Keratinocyte (primary cell): ENCODE measurements at regions not wholly inside any gene's neighbourhood (a gene's known extent, or its start where the extent isn't known, plus 50 kb on each side); places are given as distances from the start of the nearest gene placed in this dataset.
A peak's percentile ranks its signal among the peaks of the same experiment; 100 is the strongest.

Experiments
- DNase-seq: peaks from one replicate; pipeline ENCODE4 v3.0.0-alpha.2; 2011; ENCODE audit warnings: low read depth, missing footprints, low spot score
- FAIRE-seq: peaks from 2 replicates; lab custom pipeline; 2011; peaks lifted over from hg19 to GRCh38; lab: Jason Lieb, UNC
- H2AFZ ChIP-seq: 2 replicates; pipeline ENCODE4 v1.6.0; 2012; ENCODE audit warnings: low read length, control low read depth, inconsistent platforms; ENCODE audit not compliant: control insufficient read depth
- H3K27ac ChIP-seq: 2 replicates; pipeline ENCODE4 v1.5.1; 2011; ENCODE audit warnings: low read length; ENCODE audit not compliant: control insufficient read depth, insufficient read depth
- H3K27me3 ChIP-seq: 3 replicates; pipeline ENCODE4 v1.6.0; 2011; ENCODE audit warnings: low read length; ENCODE audit not compliant: control insufficient read depth, insufficient read depth; ENCODE audit errors: extremely low read depth
- H3K36me3 ChIP-seq, 2 experiments: 2 replicates in 1 of 2; 3 replicates in 1 of 2; pipeline ENCODE4 v1.5.1; 2011; ENCODE audit warnings: low read length in 2 of 2, mild to moderate bottlenecking in 1 of 2; ENCODE audit not compliant: control insufficient read depth in 2 of 2, insufficient read depth in 2 of 2; ENCODE audit errors: extremely low read depth in 1 of 2
- H3K4me1 ChIP-seq: 3 replicates; pipeline ENCODE4 v1.5.1; 2011; ENCODE audit warnings: low read length; ENCODE audit not compliant: control insufficient read depth, insufficient read depth; ENCODE audit errors: extremely low read depth
- H3K4me2 ChIP-seq: 3 replicates; pipeline ENCODE4 v1.6.0; 2011; ENCODE audit warnings: low read depth, low read length; ENCODE audit not compliant: control insufficient read depth, insufficient read depth; ENCODE audit errors: extremely low read depth
- H3K4me3 ChIP-seq, 3 experiments: fragments of 200-600 bp in 1 of 3; sonication (generic) in 1 of 3; 2 replicates in 2 of 3; 3 replicates in 1 of 3; pipeline ENCODE4 v1.5.1; 2011 to 2016; ENCODE audit warnings: low read length in 3 of 3, mild to moderate bottlenecking in 3 of 3, control low read depth in 2 of 3, inconsistent platforms in 1 of 3, low read depth in 1 of 3, mixed read lengths in 1 of 3, mixed run types in 1 of 3, moderate library complexity in 1 of 3; ENCODE audit not compliant: control insufficient read depth in 2 of 3, insufficient read depth in 2 of 3; ENCODE audit errors: extremely low read depth in 1 of 3
- H3K79me2 ChIP-seq: 2 replicates; pipeline ENCODE4 v1.6.0; 2012; ENCODE audit warnings: low read length; ENCODE audit not compliant: control insufficient read depth, insufficient read depth
- H3K9ac ChIP-seq: 3 replicates; pipeline ENCODE4 v1.6.0; 2011; ENCODE audit warnings: low read length; ENCODE audit not compliant: control insufficient read depth, insufficient read depth; ENCODE audit errors: extremely low read depth
- H3K9me1 ChIP-seq: 3 replicates; pipeline ENCODE4 v1.6.0; 2011; ENCODE audit warnings: low read length; ENCODE audit not compliant: control insufficient read depth, insufficient read depth; ENCODE audit errors: extremely low read depth
- H3K9me3 ChIP-seq: 2 replicates; pipeline ENCODE4 v1.5.1; 2012; ENCODE audit warnings: low read depth, low read length; ENCODE audit not compliant: control insufficient read depth
- H4K20me1 ChIP-seq: 3 replicates; pipeline ENCODE4 v1.6.0; 2011; ENCODE audit warnings: low read length; ENCODE audit not compliant: control insufficient read depth, insufficient read depth; ENCODE audit errors: extremely low read depth
- CTCF ChIP-seq, 3 experiments: IDR thresholded peaks in 1 of 3; conservative IDR thresholded peaks in 1 of 3; optimal IDR thresholded peaks in 1 of 3; 2 replicates in 2 of 3; 3 replicates in 1 of 3; pipeline versions ENCODE3 to v1.5.1; 2011; ENCODE audit warnings: low read length in 3 of 3, mild to moderate bottlenecking in 3 of 3, moderate library complexity in 2 of 3, control low read depth in 1 of 3, inconsistent platforms in 1 of 3; ENCODE audit not compliant: insufficient read depth in 2 of 3; ENCODE audit errors: extremely low read depth in 1 of 3
- EZH2 ChIP-seq: IDR thresholded peaks from one replicate; pipeline ENCODE4 v1.6.1; 2012; ENCODE audit warnings: inconsistent platforms, mild to moderate bottlenecking, low read length, moderate library complexity
- dilution Hi-C: fragments of 300-500 bp; cut with MboI; formaldehyde crosslinking; loops from one replicate; pipeline ENCODE4 v1.7.0; 2020; ENCODE audit warnings: low sequenced_read_pairs; ENCODE audit not compliant: extremely low pct_ligation_motif_present

GRCh38 chr12:90238663-90239271 lies 530.1 kb upstream of the ATP2B1 start:
- no peak for TF ChIP-seq EZH2
- Histone ChIP-seq H3K79me2 (no peaks in the 10 kb centered on the region), H3K4me3 (no peak overlapping the region), H3K27me3 (no peaks in the 10 kb centered on the region), H3K27ac (no peak overlapping the region), H3K4me1 (peaks cover 18% of the 10 kb centered on the region), H3K9ac (no peak overlapping the region), H2AFZ (no peak overlapping the region), H3K4me2 (no peak overlapping the region), H3K9me3 (no peaks in the 10 kb centered on the region), H3K36me3 (no peaks in the 10 kb centered on the region), H3K9me1 (no peaks in the 10 kb centered on the region), H4K20me1 (no peaks in the 10 kb centered on the region)
- FAIRE-seq (no peak), DNase-seq (no peak)
- dilution Hi-C loops, result no loop called here

- Histone ChIP-seq H3K9ac (no peak overlapping the region), H3K79me2 (no peaks in the 10 kb centered on the region), H3K36me3 (no peaks in the 10 kb centered on the region), H3K4me2 (no peak overlapping the region), H3K9me3 (no peaks in the 10 kb centered on the region), H3K4me1 (peaks cover 18% of the 10 kb centered on the region), H3K4me3 (no peak overlapping the region), H3K27me3 (no peaks in the 10 kb centered on the region), H2AFZ (peak overlapping the region; percentile 1), H3K9me1 (no peaks in the 10 kb centered on the region), H4K20me1 (no peaks in the 10 kb centered on the region), H3K27ac (no peak overlapping the region)
- FAIRE-seq, result peak; percentile 60
- dilution Hi-C loops, result no loop called here
- no peak for TF ChIP-seq CTCF (optimal IDR thresholded peaks at IDR 0.05 in 1 of 3, IDR thresholded peaks at IDR 0.05 in 1 of 3, conservative IDR thresholded peaks at IDR 0.05 in 1 of 3; ENCODE audit: extremely low read depth in 1 of 3, insufficient read depth in 2 of 3, low read length in 3 of 3)
- no peak for TF ChIP-seq EZH2
- DNase-seq, result no peak
These were observed 529.2 kb upstream of the ATP2B1 start for GRCh38 chr12:90237841-90238240.

GRCh38 chr12:90235642-90236041 lies 527.0 kb upstream of the ATP2B1 start:
- TF ChIP-seq EZH2 (no peak), CTCF (optimal IDR thresholded peaks at IDR 0.05 in 1 of 3, IDR thresholded peaks at IDR 0.05 in 1 of 3, conservative IDR thresholded peaks at IDR 0.05 in 1 of 3; ENCODE audit: extremely low read depth in 1 of 3, insufficient read depth in 2 of 3, low read length in 3 of 3) (no peak)
- dilution Hi-C loops, result no loop called here
- Histone ChIP-seq H3K9ac (no peak overlapping the region), H3K4me2 (peak overlapping the region; percentile 43), H3K27me3 (no peaks in the 10 kb centered on the region), H3K36me3 (no peaks in the 10 kb centered on the region), H3K4me1 (peaks cover 18% of the 10 kb centered on the region), H4K20me1 (no peaks in the 10 kb centered on the region), H3K9me3 (no peaks in the 10 kb centered on the region), H3K27ac (peak overlapping the region; percentile 59), H3K4me3 (no peak overlapping the region), H3K79me2 (no peaks in the 10 kb centered on the region), H2AFZ (no peak overlapping the region), H3K9me1 (no peaks in the 10 kb centered on the region)
- peak; percentile 93 for FAIRE-seq
- peak; percentile 92 for DNase-seq
